ENCODE measurements at regions not wholly inside any gene's neighbourhood (a gene's known extent, or its start where the extent isn't known, plus 50 kb on each side); places are given as distances from the start of the nearest gene placed in this dataset.

DNA sequence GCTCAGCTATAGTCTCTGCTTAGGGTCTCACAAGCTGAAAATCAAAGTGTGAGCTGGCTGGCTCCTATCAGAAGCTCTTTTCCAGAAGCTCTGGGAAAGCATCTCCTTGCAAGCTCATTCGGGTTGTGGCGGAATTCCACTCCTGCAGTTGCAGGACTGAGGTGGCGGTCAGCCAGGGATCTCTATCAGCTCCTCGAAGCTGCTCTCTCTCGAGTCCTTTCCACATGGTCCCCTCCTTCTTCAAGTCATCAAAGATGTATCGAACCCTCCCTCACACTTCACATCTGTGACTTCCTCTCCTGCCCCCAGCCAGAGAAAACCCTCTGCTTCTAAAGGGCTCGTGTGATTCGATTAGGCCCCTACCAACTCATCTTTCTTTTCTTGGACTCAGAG lies 141.7 kb downstream of the ZFP36L2 start:
- no peak for DNase-seq

DNA sequence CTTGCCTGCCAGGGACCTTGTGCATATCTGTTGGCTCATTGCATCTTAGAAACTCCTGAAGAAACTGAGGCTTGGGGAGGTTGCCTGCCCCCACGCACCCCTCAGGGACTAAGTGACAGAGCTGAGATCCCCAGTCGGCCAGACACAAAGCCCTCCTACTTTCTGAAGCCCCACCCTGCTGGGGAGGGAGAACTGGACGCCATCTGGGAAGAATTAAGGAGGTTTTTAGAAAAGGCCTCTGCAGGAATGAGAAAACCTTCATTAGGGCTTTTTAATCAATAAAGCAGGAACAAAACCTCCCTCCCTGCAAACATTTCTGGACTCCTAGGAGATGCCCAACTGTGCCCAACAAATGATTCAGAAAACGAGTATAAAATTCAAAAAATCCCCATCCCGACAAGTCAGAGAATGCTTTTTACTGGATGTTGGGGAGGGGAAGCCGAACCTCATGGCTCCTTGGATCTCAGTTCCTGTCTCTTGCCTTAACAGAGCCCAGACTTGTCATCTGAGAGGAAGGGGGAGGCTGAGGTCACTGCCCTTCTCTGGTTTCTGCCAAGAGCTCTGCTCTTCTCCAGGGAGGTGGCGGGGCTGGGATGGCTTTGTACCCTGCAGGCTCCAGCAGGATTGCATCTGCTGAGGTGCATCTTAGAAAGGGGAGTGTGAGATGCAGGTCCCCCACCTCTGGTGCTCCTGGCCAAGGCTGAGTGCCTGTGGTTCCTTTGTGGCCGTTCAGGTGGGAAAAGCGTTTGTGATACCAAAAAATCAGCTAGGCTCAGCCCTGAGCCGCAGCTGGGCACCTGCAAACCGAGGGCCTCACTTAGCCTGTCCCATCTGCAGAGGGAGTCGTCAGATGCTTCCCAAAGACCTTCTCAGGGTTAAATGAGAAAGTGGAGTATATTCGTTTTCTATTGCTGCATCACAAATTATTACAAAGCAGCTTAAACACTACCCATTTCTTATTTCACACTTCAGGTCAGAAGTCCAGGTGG lies 142.4 kb downstream of the ZFP36L2 start:
- DNase-seq: no peak

DNA sequence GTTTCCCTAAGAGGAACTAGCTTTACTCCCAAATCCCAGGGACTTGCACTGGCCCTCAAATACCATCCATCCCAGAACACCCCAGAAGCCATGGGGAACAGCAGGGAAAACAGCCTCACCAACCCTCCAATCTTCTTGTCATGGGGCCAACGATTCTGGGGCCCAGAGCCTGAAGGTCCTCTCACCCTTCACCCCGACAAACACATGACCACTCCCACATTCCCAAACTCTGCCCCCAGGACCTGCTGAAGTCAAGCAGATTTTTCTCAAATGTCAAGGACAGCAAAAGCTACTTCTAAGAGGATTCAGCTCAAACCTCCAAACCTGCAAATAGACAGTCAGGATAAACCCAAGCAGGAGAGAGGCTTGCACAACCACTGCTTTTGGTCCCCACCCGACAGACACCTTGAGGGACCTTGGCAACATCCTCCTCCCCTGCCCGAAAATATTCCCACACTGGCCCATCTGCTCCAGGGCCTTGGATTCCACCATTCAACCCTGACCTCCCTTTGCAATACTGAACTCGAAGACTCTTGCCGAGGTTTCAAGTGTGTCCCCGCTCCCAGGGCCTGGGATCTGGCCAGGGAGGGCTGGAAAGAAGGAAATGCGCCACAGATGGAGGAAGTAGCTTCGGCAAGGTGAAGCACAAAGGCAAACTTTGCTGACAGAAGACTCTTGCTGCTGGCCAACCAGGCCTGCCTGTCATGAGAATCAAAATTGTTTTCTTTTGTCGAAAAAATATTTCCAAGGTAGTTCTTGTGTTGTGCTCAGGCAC lies 143.3 kb downstream of the ZFP36L2 start:
- no peak for DNase-seq

DNA sequence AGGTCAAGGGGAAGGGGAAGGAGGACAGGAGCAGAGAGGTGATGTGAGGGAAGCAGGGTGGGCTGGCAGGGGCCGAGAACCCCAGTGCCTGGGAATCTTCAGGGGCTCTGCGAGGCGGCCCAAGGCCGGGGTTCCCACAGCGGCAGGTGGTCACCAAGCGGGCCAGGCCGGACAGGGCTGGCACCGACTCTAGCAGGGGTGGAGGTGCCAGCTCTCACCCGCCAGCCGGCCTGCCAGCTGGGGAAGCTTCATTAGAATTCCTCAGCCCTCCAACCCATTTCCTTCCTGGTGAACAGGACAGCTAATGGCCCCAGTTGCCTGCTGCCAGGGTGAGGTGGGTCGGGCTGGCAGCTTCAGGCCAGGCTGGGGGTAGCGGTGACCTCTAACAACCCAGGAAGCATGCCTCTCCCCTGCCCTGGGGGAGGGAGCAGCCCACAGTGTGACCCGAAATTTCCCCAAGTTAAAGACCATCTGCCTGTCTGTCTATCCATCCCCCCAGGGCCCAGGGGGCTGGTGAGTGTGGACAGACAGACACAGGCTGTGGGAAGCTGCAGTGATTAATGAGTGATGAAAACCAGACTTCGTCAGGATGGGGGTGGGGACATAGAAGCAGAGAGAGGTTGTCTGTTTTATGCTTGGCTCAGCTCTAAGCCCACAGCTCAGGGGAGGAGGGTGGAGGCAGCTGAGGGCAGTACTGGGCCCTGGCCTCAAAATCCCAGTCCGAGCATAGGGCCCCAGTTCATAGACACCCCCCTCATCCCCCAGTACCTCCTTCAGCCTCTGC lies 144.1 kb downstream of the ZFP36L2 start:
- no peak for DNase-seq

DNA sequence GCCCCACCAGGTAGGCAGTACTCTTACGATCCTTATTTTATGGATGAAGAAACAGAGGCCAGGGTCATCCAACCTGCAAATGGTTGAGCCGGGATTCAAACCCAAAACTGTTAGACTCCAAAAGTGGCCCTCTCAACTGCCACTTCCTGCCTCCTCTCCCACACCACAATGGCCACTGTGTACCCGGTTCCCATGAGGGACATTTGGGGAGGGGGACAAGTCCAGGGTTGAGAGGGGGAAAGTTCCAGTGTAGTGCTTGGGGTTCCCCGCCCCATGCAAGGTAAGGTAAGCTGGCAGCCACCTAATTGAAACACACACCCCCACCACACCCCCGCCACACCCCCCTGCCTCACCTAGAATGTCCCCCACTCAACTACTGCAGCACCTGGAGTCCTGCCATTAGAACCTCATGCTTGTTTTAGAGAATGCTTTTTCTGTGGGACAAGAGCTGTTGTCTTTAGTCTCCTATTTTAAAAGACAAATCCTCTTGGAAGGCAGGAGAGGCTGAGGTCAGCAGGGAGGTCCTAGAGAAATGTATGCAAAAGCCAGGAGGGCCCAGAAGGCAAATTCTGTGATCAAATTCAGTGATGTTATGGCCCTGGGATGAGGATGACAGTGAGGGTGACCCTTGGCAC lies 145.2 kb downstream of the ZFP36L2 start:
- no peak for DNase-seq

DNA sequence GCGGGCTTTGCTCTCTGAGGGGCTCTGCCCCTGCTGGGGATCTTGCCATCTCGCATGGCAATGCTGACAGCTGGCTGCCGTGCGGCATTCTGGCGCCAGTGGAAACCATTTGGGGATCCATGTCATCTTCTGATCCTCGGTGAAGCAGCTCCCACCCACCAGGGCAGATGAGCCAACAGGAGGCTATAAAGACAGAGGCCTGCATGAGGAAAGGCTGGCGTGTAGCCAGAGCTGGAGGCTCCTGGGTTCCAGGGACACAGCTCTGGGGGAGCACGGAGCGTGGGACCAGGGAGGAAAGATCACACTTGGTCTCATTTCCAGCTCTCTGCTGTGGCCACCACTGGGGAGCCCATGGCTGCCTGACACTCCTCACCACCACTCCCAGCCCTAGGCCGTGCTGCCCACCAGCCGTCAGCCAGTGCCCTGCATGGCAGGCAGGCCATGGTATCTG lies 145.8 kb downstream of the ZFP36L2 start:
- DNase-seq: no peak

DNA sequence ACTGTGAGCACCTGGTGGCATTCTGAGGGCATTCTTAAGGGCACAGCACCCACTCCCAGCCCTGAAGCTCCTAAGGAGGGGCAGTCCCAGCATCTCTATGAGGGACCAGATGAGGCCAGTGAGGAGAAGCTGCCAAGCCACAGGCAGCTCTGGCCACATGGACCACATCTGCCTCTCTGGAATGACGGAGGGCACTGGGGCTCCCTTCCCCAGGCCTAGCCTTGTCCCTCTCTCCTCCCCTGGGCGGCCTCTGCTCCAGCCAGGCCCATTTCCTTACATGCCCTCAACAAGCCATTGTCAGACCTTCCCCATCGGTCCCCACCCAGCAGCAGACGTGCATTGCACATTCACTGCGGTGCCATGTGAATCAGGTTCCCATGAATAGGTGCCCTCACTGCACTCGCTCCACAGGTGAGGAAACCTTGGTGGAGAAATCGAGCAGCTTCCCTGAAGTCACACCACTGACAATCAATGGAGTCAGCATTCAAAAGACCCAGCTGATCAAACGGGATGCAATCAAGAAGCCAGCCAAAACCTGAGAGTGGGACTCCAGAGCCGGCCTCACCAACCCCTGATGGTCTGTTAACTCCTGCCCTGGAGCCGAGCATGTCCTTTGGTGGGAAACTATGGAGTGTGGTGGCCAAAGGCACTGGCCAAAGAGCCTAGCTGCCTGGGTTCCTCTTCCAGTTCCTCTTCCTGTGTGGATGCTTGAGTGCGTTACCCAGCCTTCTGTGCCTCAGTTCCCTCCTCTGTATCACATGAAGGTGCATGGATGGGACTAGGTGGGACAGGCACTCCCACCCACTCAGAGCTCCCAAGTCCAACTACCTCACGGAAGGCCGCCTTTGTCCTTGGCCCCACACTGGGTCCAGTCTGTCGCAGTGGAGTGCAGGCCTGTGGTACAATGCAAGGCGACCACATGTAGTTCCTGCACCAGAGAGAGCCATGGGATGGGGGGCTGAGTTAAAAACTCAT lies 147.3 kb downstream of the ZFP36L2 start:
- DNase-seq: no peak

DNA sequence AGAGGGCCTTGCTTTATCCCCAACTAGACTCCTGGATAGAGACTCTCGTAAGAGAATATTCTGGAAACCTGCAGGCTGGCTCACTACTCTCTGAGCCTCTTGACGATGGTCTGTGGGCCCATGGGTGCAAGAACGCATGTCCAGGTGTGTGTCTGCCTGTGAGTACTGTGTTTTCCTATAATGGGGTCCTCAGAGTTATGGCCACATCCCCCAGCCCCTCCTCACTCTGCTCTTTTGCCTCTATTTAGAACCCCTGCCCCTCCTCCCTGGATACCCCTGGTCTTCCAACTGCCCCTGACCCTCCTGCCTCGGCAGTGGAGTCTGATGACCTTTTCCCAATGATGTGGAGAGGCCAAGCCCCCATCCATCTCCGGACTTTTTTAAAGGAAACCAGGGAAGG lies 148.1 kb downstream of the ZFP36L2 start:
- no peak for DNase-seq

DNA sequence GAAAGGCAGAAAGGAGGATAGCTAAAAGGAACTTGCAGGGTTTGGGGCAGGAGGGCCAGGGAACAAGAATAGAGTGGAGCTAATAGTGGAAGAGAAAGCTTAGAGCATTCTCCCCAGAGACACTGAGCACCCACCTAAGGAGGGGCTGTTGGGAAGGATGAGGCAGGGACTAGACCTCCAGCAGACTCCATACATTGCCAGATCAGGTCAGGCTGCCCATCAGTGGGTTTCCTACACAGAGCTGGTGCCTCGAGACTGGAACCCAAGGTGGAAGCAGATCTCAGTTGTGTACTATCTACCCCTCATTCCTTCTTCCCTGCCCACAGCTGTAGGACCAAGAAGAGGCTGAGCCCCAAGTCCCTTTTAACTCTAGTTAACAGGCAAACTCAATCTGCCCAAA lies 148.5 kb downstream of the ZFP36L2 start:
- DNase-seq: no peak

DNA sequence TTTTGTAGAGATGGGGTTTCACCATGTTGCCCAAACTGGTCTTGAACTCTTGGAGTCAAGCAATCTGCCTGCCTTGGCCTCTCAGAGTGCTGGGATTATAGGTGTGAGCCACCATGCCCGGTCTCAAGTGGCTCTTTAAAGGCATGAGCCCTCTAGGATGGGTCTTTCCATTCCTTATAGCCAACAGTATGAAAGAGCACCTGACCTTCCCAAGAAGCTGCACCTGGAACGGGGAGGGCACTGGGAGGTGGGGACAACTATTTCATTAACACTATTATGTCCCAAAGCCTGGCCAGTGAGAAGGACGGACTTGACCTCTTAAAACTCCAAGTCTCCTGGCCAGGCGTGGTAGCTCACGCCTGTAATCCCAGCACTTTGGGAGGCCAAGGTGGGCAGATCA lies 149.7 kb downstream of the ZFP36L2 start:
- no peak for DNase-seq

DNA sequence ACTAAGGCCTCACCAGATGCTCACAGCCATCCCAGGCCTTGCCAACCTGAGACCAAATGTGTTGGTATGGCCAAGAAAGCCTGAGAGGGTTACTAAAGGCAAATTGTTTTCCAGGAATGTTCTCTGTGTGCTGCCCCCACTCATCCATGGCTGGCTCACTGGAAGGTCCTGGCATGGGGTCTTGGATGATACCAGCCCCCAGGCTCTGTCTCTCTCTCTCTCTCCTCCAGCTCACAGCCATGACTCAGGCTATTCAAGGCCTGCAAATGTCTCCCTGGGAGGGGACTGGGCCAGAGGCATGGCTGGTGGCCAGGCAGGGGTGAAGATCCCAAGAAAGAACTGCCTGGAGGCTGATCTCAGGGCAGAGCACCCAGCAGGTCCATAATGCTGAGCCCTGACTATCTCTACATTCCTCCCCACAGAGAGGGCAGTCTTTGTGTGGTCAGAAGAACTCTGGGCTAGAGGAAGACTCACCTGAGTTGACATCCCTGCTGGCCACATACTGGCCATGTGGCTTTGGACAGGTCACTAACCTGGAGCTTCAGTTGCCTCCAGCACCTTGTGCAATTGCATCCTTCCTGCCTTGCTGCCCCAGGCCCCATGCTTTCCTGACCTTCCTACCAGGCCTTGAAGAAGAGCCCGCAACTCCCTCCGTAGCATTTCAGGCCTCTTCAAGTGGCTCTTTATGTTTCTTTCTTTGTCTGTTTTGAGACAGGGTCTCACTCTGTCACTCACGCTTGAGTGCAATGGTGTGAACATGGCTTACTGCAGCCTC lies 150.4 kb downstream of the ZFP36L2 start:
- DNase-seq: no peak

DNA sequence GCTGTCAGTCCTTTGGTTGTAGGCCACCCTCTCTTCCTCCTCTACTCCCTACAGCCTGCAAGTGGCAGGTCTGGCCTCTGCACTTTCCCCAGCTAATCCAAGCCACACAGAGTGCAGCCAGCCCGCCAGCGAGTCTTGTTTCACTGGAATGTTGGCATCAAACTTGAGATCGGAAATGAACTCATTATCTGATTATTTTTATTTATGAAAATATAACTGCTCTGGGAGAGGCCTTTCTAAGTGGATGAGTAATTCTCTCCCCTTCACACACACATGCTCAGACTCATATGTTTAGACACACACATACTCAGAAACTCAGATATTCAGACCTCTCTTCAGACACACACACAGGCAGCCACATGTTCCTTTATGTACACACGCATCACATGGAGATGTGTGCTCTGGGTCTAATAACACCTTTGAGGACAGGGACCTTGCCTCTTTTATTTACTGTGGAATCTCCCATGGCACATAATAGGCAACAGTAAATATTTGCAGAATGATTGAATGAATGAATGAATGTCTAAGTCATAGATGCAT lies 151.3 kb downstream of the ZFP36L2 start:
- no peak for DNase-seq

DNA sequence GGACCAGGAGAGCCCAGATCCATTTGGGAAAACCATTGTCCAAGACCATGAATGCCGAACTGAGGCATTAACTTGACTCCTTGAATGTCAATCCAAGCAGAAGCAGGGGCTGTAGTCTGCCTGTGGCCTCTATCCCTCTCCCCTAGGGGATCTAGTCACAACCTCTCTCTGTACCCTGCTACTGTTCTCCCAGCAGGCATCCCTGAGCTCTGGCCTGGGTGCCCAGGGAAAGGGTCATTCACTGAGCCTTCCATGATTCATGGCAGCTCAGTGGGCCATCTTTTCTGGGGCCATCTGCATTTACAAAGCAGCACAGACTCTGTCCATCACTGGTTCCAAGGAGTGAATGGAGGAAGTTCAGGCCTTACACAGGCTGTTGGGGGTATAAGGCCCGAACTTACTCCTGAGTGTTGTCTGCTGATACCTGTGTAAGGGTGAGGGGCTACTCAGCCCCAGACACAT lies 151.8 kb downstream of the ZFP36L2 start:
- DNase-seq: no peak

DNA sequence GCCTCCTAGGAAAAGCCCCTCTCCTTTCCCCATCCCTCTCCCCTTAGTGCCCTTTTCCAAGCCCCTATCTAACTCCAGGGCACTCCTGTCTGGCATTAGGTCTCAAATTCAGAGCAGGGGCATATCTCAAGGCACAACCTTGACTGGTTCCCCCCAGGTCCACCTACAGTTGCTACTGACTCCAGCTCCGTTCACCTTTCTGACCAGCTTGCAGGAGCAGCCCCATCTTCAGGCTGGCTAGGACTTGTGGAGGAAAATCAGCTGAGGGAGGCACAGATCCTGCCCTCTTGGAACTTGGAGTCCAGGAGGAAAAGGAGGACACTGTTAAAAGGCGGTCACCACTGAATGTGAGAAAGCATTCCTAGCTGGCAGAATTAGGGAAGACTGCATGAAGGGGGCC lies 152.4 kb downstream of the ZFP36L2 start:
- DNase-seq: no peak

DNA sequence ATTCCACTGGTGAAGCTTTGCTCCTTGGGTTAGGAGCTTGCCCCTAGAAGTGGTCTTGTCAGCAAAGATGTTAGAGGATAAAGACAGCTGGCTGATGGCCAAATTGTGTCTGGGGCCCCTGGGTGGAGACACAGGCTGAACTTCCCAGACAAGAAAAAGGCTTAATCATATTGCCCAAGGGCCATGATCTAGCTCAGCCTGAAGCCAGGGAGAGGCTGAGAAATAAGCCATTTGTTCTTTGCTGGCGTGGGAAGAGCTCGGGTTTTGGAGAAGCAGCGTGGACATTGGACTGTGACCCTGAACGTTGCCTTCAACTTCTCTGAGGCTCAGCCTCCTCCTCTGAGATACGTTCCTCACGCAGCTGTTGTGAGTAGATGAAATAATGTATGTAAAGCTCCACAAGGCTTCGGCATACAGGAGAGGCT lies 153.0 kb downstream of the ZFP36L2 start:
- no peak for DNase-seq

DNA sequence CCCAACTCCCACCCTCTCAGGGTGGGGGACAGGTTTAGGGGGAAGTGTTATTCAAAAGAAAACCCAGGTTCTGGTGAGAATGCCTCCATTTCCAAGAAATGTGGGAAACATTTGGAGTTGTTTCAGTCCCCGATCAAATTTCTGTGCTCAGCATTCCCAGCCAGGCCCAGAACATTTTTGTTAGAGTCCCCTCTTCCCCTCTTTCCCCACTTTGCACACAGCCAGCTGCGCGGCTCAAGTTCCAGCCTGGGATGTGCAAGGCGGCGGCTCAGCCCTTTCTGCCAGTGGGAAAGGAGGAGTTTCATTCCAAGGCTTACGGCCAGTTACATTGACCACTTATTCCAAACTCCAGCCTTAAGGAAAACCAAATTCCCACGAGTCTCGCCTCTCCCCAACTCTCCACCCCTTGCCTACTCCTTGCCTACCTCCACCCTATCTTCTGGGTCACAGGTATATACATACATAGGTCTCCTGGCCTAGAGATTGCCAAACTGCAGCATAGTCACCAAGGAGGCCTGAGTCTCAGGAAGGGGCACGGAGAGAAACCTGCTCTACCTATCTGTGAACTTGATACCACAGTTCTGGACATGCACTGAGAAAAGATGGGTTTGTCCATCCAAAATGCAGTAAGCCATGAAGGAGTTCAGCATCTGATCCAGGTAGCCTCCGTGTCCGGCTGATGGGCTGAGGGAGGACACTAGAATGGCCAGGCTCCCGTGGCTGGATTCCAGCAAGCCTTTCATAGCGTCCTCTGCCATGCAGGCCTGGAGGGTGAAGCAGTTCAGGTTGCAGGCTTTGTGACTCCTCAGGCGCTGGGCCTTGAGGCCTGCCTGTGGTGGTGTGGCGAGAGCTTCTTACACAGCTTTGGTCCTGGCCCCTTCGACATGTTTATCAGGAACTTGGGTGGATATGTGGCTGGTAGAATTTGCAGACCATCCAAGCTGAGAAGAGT lies 154.5 kb downstream of the ZFP36L2 start:
- no peak for DNase-seq

DNA sequence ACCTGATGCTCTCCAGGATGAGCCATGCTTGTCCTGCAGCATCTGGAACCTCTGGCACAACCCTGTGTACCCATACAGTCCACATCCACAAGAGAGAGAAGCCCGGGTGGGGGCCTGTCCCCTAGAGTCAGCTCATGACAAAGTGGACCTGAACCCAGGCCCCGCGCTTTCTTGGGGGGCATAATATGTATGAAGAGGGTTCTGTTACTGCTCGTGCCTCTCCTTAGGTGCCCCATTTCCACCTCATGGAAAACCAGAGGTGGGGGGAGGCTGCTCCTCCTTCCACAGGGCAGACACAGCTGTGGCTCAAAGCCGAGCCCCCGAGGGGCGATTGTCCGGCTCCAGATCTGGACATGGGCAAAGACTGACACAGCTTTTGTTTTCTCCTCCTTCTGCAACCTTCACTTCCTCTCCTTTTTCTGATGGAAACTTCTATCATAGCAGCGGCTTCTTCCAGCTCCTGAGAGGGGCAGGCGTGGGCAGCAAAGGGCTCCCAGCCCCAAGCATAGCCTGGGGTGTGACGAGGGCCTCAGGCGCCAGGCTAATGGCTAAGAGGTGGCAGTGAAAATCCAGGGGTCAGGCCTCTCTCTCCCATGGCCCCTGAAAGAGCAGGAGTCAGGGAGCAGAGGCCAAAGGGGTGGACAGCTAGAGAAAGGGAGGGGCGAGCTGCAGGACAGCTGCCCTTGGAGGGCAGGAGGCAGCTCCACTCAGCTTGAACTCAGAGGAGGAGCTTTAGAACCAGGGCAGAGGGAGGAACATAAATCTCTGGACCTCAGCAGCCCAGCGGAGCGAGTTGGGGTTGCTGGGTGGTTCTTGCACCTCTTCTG lies 155.5 kb downstream of the ZFP36L2 start:
- DNase-seq: no peak

DNA sequence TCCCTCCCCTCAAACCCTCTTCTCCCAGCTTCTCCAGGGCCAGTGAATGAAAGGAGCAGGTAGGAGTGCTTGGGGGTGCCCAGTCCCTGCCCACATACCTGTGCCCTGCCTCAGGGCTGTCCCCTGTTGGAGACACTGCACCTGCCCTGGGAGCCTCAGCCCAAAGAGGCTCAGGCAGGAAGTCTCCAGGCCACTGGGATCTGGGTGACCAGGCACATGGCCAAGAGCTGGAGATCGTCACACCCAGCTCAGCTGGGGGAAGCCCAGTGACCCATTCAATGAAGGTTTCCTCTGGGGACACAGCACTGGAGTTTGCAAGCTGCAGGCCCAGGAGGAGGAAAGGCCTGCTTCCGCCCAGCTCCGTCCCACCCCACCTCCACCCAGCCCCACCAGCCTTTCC lies 156.4 kb downstream of the ZFP36L2 start:
- DNase-seq: no peak

Data from NCI-H1092 treated with DMSO at 0.1 percent for 48 hours (cell line).